SK-N-SH (cell line): ENCODE measurements at regions not wholly inside any gene's neighbourhood (a gene's known extent, or its start where the extent isn't known, plus 50 kb on each side); places are given as distances from the start of the nearest gene placed in this dataset.

ENCODE experiments used
- CTCF ChIA-PET: fragments of 300-600, 350-600 bp; formaldehyde crosslinking; extraction: SDS; loops from one replicate; lab custom pipeline; 2021; lab: Yijun Ruan, JAX
- POLR2A ChIA-PET: fragments of 350-600 bp; sonication (Branson Sonifier 250); formaldehyde crosslinking; extraction: SDS; loops from one replicate; lab custom pipeline; 2020; ENCODE audit warnings: antibody characterized with exemption, inconsistent platforms; lab: Yijun Ruan, JAX
- DNase-seq: peaks from one replicate; pipeline ENCODE4 v3.0.0; 2012
- H2AFZ ChIP-seq: fragments of 200-600 bp; sonication (generic); 2 replicates; pipeline ENCODE4 v1.8.1; 2016; ENCODE audit warnings: antibody characterized with exemption, mild to moderate bottlenecking, low read depth
- H3F3A ChIP-seq: fragments of 200-600 bp; sonication (generic); replicated peaks from 2 replicates; pipeline ENCODE3; 2016; ENCODE audit warnings: antibody characterized with exemption, mild to moderate bottlenecking; ENCODE audit not compliant: insufficient read depth
- H3K27ac ChIP-seq, 2 experiments: fragments of 200-500 bp in 1 of 2; fragments of 200-600 bp in 1 of 2; sonication (Bioruptor generic) in 1 of 2; sonication (generic), shearing (Covaris generic) in 1 of 2; 2 replicates each; pipeline versions ENCODE4 v1.5.1 to v1.6.1; 2014 to 2016; ENCODE audit warnings: low read depth in 2 of 2, inconsistent platforms in 1 of 2, low read length in 1 of 2, mild to moderate bottlenecking in 1 of 2, mixed read lengths in 1 of 2
- H3K27me3 ChIP-seq: fragments of 200-600 bp; sonication (generic), shearing (Covaris generic); 2 replicates; pipeline ENCODE4 v1.6.1; 2016; ENCODE audit warnings: mixed run types; ENCODE audit not compliant: insufficient read depth
- H3K36me3 ChIP-seq, 2 experiments: fragments of 200-500 bp in 1 of 2; fragments of 200-600 bp in 1 of 2; sonication (Bioruptor generic) in 1 of 2; sonication (generic) in 1 of 2; replicated peaks in 1 of 2; 2 replicates each; pipeline versions ENCODE3 to v1.5.1; 2014 to 2016; ENCODE audit warnings: low read length in 1 of 2, mild to moderate bottlenecking in 1 of 2; ENCODE audit not compliant: insufficient read depth in 2 of 2, control insufficient read depth in 1 of 2
- H3K4me1 ChIP-seq, 2 experiments: fragments of 200-500 bp in 1 of 2; fragments of 200-600 bp in 1 of 2; sonication (Bioruptor generic) in 1 of 2; sonication (generic), shearing (Covaris generic) in 1 of 2; 2 replicates each; pipeline versions ENCODE4 v1.5.1 to v1.6.1; 2014 to 2016; ENCODE audit warnings: low read depth in 1 of 2, low read length in 1 of 2, mixed run types in 1 of 2; ENCODE audit not compliant: insufficient read depth in 2 of 2, control insufficient read depth in 1 of 2
- H3K4me2 ChIP-seq: fragments of 200-600 bp; sonication (generic), shearing (Covaris generic); 2 replicates; pipeline ENCODE4 v1.6.1; 2017; ENCODE audit warnings: mixed run types
- H3K4me3 ChIP-seq, 2 experiments: fragments of 200-500 bp in 1 of 2; fragments of 200-600 bp in 1 of 2; sonication (Bioruptor generic) in 1 of 2; sonication (generic), shearing (Covaris generic) in 1 of 2; 2 replicates each; pipeline versions ENCODE4 v1.5.1 to v1.8.1; 2014 to 2016; ENCODE audit warnings: low read depth in 2 of 2, inconsistent platforms in 1 of 2, low read length in 1 of 2, mild to moderate bottlenecking in 1 of 2, mixed read lengths in 1 of 2, moderate library complexity in 1 of 2
- H3K79me2 ChIP-seq: fragments of 200-600 bp; sonication (generic); 2 replicates; pipeline ENCODE4 v1.8.1; 2017; ENCODE audit warnings: mild to moderate bottlenecking; ENCODE audit not compliant: insufficient read depth
- H3K9ac ChIP-seq: fragments of 200-600 bp; sonication (generic); 2 replicates; pipeline ENCODE4 v1.6.1; 2017; ENCODE audit warnings: mixed run types
- H3K9me2 ChIP-seq: fragments of 200-600 bp; sonication (generic); 2 replicates; pipeline ENCODE4 v1.6.1; 2017; ENCODE audit warnings: mixed run types
- H3K9me3 ChIP-seq: fragments of 200-600 bp; sonication (generic); 2 replicates; pipeline ENCODE4 v1.6.1; 2017; ENCODE audit warnings: mixed run types, mild to moderate bottlenecking, moderate library complexity
- H4K20me1 ChIP-seq: fragments of 200-600 bp; sonication (generic); 2 replicates; pipeline ENCODE4 v1.6.1; 2017; ENCODE audit warnings: mild to moderate bottlenecking, mixed run types; ENCODE audit not compliant: insufficient read depth
- ELF1 ChIP-seq: IDR thresholded peaks from 2 replicates; pipeline ENCODE4 v1.4.0; 2012
- EP300 ChIP-seq, 2 experiments: IDR thresholded peaks; 2 replicates each; pipeline versions ENCODE4 v1.4.0 to v1.6.1; 2012; ENCODE audit warnings: borderline replicate concordance in 1 of 2, low read depth in 1 of 2, low read length in 1 of 2
- EZH2phosphoT487 ChIP-seq: fragments of 200-600 bp; sonication (generic); IDR thresholded peaks from 2 replicates; pipeline ENCODE4 v1.6.1; 2017; ENCODE audit warnings: low read depth, mixed run types, mild to moderate bottlenecking, antibody characterized with exemption, moderate library complexity, borderline replicate concordance
- FOXM1 ChIP-seq: IDR thresholded peaks from 2 replicates; pipeline ENCODE4 v1.4.0; 2012; ENCODE audit warnings: low read depth, mild to moderate bottlenecking
- GATA2 ChIP-seq: sonication (generic); formaldehyde crosslinking; IDR thresholded peaks from 2 replicates; pipeline ENCODE4 v1.5.0; 2020; ENCODE audit warnings: mild to moderate bottlenecking, missing genetic modification reagents
- IRF3 ChIP-seq: fragments of 150-350 bp; IDR thresholded peaks from 2 replicates; pipeline ENCODE4 v1.6.1; 2016; ENCODE audit warnings: mild to moderate bottlenecking, low read depth, low read length
- MAX ChIP-seq: IDR thresholded peaks from 2 replicates; pipeline ENCODE4 v1.4.0; 2012; ENCODE audit warnings: low read depth
- NFIC ChIP-seq: IDR thresholded peaks from 2 replicates; pipeline ENCODE4 v1.4.0; 2012; ENCODE audit warnings: borderline replicate concordance
- NRF1 ChIP-seq: IDR thresholded peaks from 2 replicates; pipeline ENCODE4 v1.6.1; 2012; ENCODE audit warnings: low read depth, mild to moderate bottlenecking, low read length
- PBX3 ChIP-seq: IDR thresholded peaks from 2 replicates; pipeline ENCODE4; 2012
- RAD21 ChIP-seq: IDR thresholded peaks from 2 replicates; pipeline ENCODE4 v1.6.1; 2012; ENCODE audit warnings: mild to moderate bottlenecking, low read length
- RCOR1 ChIP-seq: fragments of 150-350 bp; IDR thresholded peaks from 2 replicates; pipeline ENCODE4 v1.6.1; 2017; ENCODE audit warnings: antibody characterized with exemption, low read length
- REST ChIP-seq: IDR thresholded peaks from 2 replicates; pipeline ENCODE4 v1.6.1; 2012; ENCODE audit warnings: mild to moderate bottlenecking, low read depth, low read length, moderate library complexity
- RXRA ChIP-seq: IDR thresholded peaks from 2 replicates; pipeline ENCODE4 v1.4.0; 2012; ENCODE audit warnings: low read depth, mild to moderate bottlenecking, borderline replicate concordance
- SIN3A ChIP-seq: IDR thresholded peaks from 2 replicates; pipeline ENCODE4 v1.6.1; 2012; ENCODE audit warnings: low read depth, mild to moderate bottlenecking, low read length, moderate library complexity, borderline replicate concordance
- SMC3 ChIP-seq: IDR thresholded peaks from 2 replicates; pipeline ENCODE4 v1.6.1; 2012; ENCODE audit warnings: low read depth, low read length, improper control_type of control experiment
- TAF1 ChIP-seq: IDR thresholded peaks from 2 replicates; pipeline ENCODE4 v1.6.1; 2012; ENCODE audit warnings: low read depth, mild to moderate bottlenecking, low read length, moderate library complexity, borderline replicate concordance
- TEAD4 ChIP-seq: IDR thresholded peaks from 2 replicates; pipeline ENCODE4 v1.4.0; 2012; ENCODE audit warnings: mild to moderate bottlenecking, borderline replicate concordance; ENCODE audit not compliant: insufficient read depth
- USF1 ChIP-seq: IDR thresholded peaks from 2 replicates; pipeline ENCODE4 v1.4.0; 2012; ENCODE audit warnings: low read depth, borderline replicate concordance
- USF2 ChIP-seq: fragments of 150-350 bp; IDR thresholded peaks from 2 replicates; pipeline ENCODE4 v1.6.1; 2017; ENCODE audit warnings: antibody characterized with exemption, low read length, low read depth, borderline replicate concordance
- WGBS: methylation state at CpG from one replicate; pipeline ENCODE4 v1.1.6; 2017; ENCODE audit warnings: low lambda C conversion rate; 5-methylcytosine and 5-hydroxymethylcytosine counted together

GRCh38 chr22:49400941-49401598 lies 426.6 kb downstream of the BRD1 start:
- H3K4me3 ChIP-seq, result no peak overlapping the region
- no peaks in the 10 kb centered on the region; the same call in 1 of the 2 replicates for H3K27me3 ChIP-seq
- H3F3A ChIP-seq, result no peaks in the 10 kb centered on the region
- no peaks in the 10 kb centered on the region for H3K79me2 ChIP-seq
- H4K20me1 ChIP-seq, result no peaks in the 10 kb centered on the region
- H3K4me1 ChIP-seq, result no peaks in the 10 kb centered on the region
- H2AFZ ChIP-seq, result no peak overlapping the region
- no peaks in the 10 kb centered on the region for H3K9me2 ChIP-seq
- 0 out of 2 replicates have a peak overlapping the region, but pooled peaks have one; percentile 24 for H3K4me2 ChIP-seq
- POLR2A ChIA-PET, result no interaction called here
- H3K9ac ChIP-seq, result no peak overlapping the region
- WGBS, result 25% methylated on average over 16 of the region's 16 CpGs
- CTCF ChIA-PET, result no interaction called here
- H3K36me3 ChIP-seq, result no peaks in the 10 kb centered on the region
- TF ChIP-seq SMC3, result no peak
- TF ChIP-seq RCOR1, result no peak
- TF ChIP-seq MAX, result no peak
- TF ChIP-seq USF2, result no peak
- no peak for TF ChIP-seq EP300 (IDR thresholded peaks at IDR 0.05; ENCODE audit: borderline replicate concordance in 1 of 2, low read depth in 1 of 2, low read length in 1 of 2)
- TF ChIP-seq RAD21, result no peak
- no peak for TF ChIP-seq USF1
- TF ChIP-seq TEAD4, result no peak
- TF ChIP-seq EZH2phosphoT487, result no peak
- TF ChIP-seq FOXM1, result no peak
- no peak for TF ChIP-seq REST
- TF ChIP-seq IRF3, result no peak
- no peak for TF ChIP-seq NFIC
- no peak for TF ChIP-seq SIN3A
- TF ChIP-seq PBX3, result no peak
- no peak for TF ChIP-seq RXRA
- no peak for TF ChIP-seq NRF1
- no peak for TF ChIP-seq GATA2 (CRISPR knock-in tag)
- no peak for TF ChIP-seq TAF1
- TF ChIP-seq ELF1, result no peak
- H3K27ac ChIP-seq, result no peak overlapping the region
- DNase-seq, result no peak
- no peaks in the 10 kb centered on the region for H3K9me3 ChIP-seq
